Gastroesophageal sphincter (tissue), 4 donors: ENCODE measurements at regions not wholly inside any gene's neighbourhood (a gene's known extent, or its start where the extent isn't known, plus 50 kb on each side); places are given as distances from the start of the nearest gene placed in this dataset.

Source experiments
- ATAC-seq: fragments of 150-250 bp; one replicate; pipeline ENCODE4 v1.9.1; 2016; ENCODE audit warnings: mild to moderate bottlenecking, moderate library complexity
- H3K27ac ChIP-seq, 4 donors: fragments of 200-600 bp; sonication (generic) in 3 of 4; 1 replicate in 3 of 4; 2 replicates in 1 of 4; pipeline ENCODE4 v1.5.1; 2016 to 2019
- H3K27me3 ChIP-seq: fragments of 200-600 bp; sonication (generic); one replicate; pipeline ENCODE4 v1.5.1; 2019
- H3K36me3 ChIP-seq, 2 donors: fragments of 200-600 bp; sonication (generic); one replicate each; pipeline ENCODE4 v1.5.1; 2019; ENCODE audit warnings: control low read depth in 1 of 2
- H3K4me1 ChIP-seq, 3 donors: fragments of 200-600 bp; sonication (generic); 1 replicate in 2 of 3; 2 replicates in 1 of 3; pipeline ENCODE4 v1.5.1; 2016 to 2019; ENCODE audit warnings: control low read depth in 2 of 3
- H3K4me3 ChIP-seq, 2 donors: fragments of 200-600 bp; sonication (generic); one replicate each; pipeline ENCODE4 v1.5.1; 2019; ENCODE audit warnings: mild to moderate bottlenecking in 1 of 2, moderate library complexity in 1 of 2
- H3K9me3 ChIP-seq, 3 donors: fragments of 200-600 bp; sonication (generic); one replicate each; pipeline ENCODE4 v1.5.1; 2017 to 2019; ENCODE audit warnings: control low read depth in 2 of 3
- CTCF ChIP-seq, 4 experiments: fragments of 200-600 bp in 2 of 4; fragments of 450-650 bp in 2 of 4; sonication (generic) in 1 of 4; IDR thresholded peaks; one replicate each; pipeline ENCODE4 v1.5.1; 2017 to 2019; ENCODE audit warnings: antibody characterized with exemption in 4 of 4, mild to moderate bottlenecking in 2 of 4, moderate library complexity in 2 of 4
- EP300 ChIP-seq: sonication (generic); formaldehyde crosslinking; IDR thresholded peaks from one replicate; pipeline ENCODE4 v1.6.1; 2017; ENCODE audit warnings: antibody characterized with exemption, mild to moderate bottlenecking
- POLR2A ChIP-seq, 2 donors: fragments of 450-650 bp; IDR thresholded peaks; one replicate each; pipeline ENCODE4 v1.6.1; 2017; ENCODE audit warnings: antibody characterized with exemption in 2 of 2, mild to moderate bottlenecking in 2 of 2, moderate library complexity in 1 of 2
- POLR2AphosphoS5 ChIP-seq: sonication (generic); formaldehyde crosslinking; IDR thresholded peaks from one replicate; pipeline ENCODE4 v1.6.1; 2017; ENCODE audit warnings: antibody characterized with exemption
- WGBS, 2 donors: methylation state at CpG; one replicate each; pipeline ENCODE4 v1.1.5; 2018; ENCODE audit warnings: low coverage in 1 of 2; 5-methylcytosine and 5-hydroxymethylcytosine counted together

GRCh38 chr4:108336076-108336475 lies 167.3 kb upstream of the LEF1 start:
- Histone ChIP-seq H3K4me3 (no peak overlapping the region), H3K36me3 (no peaks in the 10 kb centered on the region), H3K4me1 (no peaks in the 10 kb centered on the region), H3K9me3 (no peaks in the 10 kb centered on the region), H3K27ac (no peak overlapping the region), H3K27me3 (no peaks in the 10 kb centered on the region)
- no peak for ATAC-seq
- TF ChIP-seq CTCF (IDR thresholded peaks at IDR 0.05) (no peak), POLR2AphosphoS5 (no peak), EP300 (no peak), POLR2A (IDR thresholded peaks at IDR 0.05) (no peak)

- no peak overlapping the region for H3K4me3 ChIP-seq
- H3K9me3 ChIP-seq: no peaks in the 10 kb centered on the region
- H3K36me3 ChIP-seq: no peaks in the 10 kb centered on the region
- TF ChIP-seq POLR2A (IDR thresholded peaks at IDR 0.05) (no peak), EP300 (no peak), CTCF (IDR thresholded peaks at IDR 0.05) (no peak), POLR2AphosphoS5 (no peak)
- H3K4me1 ChIP-seq: no peaks in the 10 kb centered on the region
- ATAC-seq: no peak
- WGBS, 2 donors: 71 to 87% methylated on average over 4 of the region's 7 CpGs
- no peaks in the 10 kb centered on the region for H3K27me3 ChIP-seq
- H3K27ac ChIP-seq: no peak overlapping the region
Observed at GRCh38 chr4:108335081-108335480, 166.3 kb upstream of the LEF1 start.

- Histone ChIP-seq H3K4me1 (no peaks in the 10 kb centered on the region), H3K36me3 (no peaks in the 10 kb centered on the region), H3K27ac (no peak overlapping the region), H3K4me3 (no peak overlapping the region), H3K27me3 (no peaks in the 10 kb centered on the region), H3K9me3 (no peaks in the 10 kb centered on the region)
- TF ChIP-seq CTCF (IDR thresholded peaks at IDR 0.05): no peak
- no peak for TF ChIP-seq EP300
- TF ChIP-seq POLR2A (IDR thresholded peaks at IDR 0.05): no peak
- TF ChIP-seq POLR2AphosphoS5: no peak
- ATAC-seq: no peak
- 91 to 100% methylated on average over 3 to 6 of the region's 6 CpGs for WGBS, 2 donors
Observed at GRCh38 chr4:108334031-108334430, 165.3 kb upstream of the LEF1 start.

GRCh38 chr4:108333353-108333942 lies 164.7 kb upstream of the LEF1 start:
- ATAC-seq: no peak
- TF ChIP-seq CTCF (IDR thresholded peaks at IDR 0.05): no peak
- no peak for TF ChIP-seq POLR2A (IDR thresholded peaks at IDR 0.05)
- TF ChIP-seq POLR2AphosphoS5: no peak
- no peak for TF ChIP-seq EP300
- Histone ChIP-seq H3K4me3 (no peak overlapping the region), H3K9me3 (no peaks in the 10 kb centered on the region), H3K4me1 (no peaks in the 10 kb centered on the region), H3K27ac (no peak overlapping the region), H3K27me3 (no peaks in the 10 kb centered on the region), H3K36me3 (no peaks in the 10 kb centered on the region)
- 52 to 61% methylated on average over 3 to 4 of the region's 7 CpGs for WGBS, 2 donors

GRCh38 chr4:108331905-108332632 lies 163.3 kb upstream of the LEF1 start:
- TF ChIP-seq CTCF (IDR thresholded peaks at IDR 0.05) (no peak), EP300 (no peak), POLR2A (IDR thresholded peaks at IDR 0.05) (no peak), POLR2AphosphoS5 (no peak)
- WGBS, 2 donors: 37 to 55% methylated on average over 3 to 5 of the region's 5 CpGs
- Histone ChIP-seq H3K4me1 (no peaks in the 10 kb centered on the region), H3K4me3 (no peak overlapping the region), H3K27ac (no peak overlapping the region), H3K27me3 (no peaks in the 10 kb centered on the region), H3K36me3 (no peaks in the 10 kb centered on the region), H3K9me3 (no peaks in the 10 kb centered on the region)
- ATAC-seq: no peak
